Astrocyte of the cerebellum (primary cell): ENCODE measurements at regions not wholly inside any gene's neighbourhood (a gene's known extent, or its start where the extent isn't known, plus 50 kb on each side); places are given as distances from the start of the nearest gene placed in this dataset.

ENCODE experiments used
- DNase-seq: peaks from one replicate; pipeline ENCODE4 v3.0.0-alpha.2; 2011; ENCODE audit warnings: low read depth
- H3K4me3 ChIP-seq: 2 replicates; pipeline ENCODE4 v1.5.1; 2011; ENCODE audit warnings: mild to moderate bottlenecking, low read depth, low read length, moderate library complexity
- CTCF ChIP-seq: IDR thresholded peaks from 2 replicates; pipeline ENCODE4 v1.5.1; 2012; ENCODE audit warnings: low read length, low read depth, moderate library complexity, mild to moderate bottlenecking; ENCODE audit errors: missing control alignments
- in situ Hi-C: cut with HindIII; loops from 2 replicates; pipeline ENCODE4 v1.10.0; 2017; ENCODE audit warnings: low sequenced_read_pairs

GRCh38 chr14:71675126-71675899 lies 256.9 kb upstream of the RGS6 start:
- in situ Hi-C loops: no loop called here
- TF ChIP-seq CTCF: no peak
- H3K4me3 ChIP-seq: no peak overlapping the region
- DNase-seq: no peak

DNA sequence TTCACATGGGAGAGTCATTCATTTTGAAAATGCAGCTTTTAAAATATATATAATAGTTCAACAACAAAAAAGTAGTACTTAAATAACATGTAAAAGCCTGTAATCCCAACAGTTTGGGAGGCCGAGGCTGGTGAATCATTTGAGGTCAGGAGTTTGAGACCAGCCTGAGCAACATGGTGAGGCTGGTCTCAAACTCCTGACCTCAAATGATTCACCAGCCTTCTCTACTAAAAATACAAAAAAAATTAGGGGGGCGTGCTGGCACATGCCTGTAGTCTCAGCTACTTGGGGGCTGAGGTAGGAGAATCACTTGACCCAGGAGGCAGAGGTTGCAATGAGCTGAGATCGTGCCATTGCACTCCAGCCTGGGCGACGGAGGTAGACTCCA lies 256.3 kb upstream of the RGS6 start:
- H3K4me3 ChIP-seq: no peak overlapping the region
- no peak for DNase-seq
- no peak for TF ChIP-seq CTCF
- in situ Hi-C loops: no loop called here

DNA sequence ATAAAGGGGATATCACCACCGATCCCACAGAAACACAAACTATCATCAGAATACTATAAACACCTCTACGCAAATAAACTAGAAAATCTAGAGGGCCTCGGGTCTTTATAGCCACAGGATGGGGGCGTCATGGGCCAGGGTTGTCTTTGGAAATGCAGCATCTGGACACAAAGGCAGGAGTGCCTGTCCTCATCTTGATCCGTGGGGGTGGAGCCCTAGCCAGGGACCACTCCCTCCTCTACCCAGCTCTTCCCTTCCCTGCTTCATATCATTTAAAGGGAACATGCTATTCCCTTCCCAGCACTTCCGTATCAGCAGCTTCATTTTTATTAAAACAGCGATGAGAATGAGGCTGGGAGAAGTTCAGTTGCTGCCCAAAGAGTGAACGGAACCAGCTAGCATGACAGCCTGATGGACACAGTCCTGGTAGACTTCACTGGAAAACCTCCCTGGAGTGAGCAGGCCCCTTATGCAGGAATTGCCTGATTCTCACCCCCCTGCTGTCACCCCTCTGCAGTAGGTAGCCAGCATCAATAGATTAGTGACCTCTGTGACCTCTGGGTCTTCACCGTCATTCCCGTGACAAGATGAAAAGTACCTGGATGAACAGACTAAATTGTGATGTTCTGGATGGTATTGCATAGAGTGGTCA lies 251.4 kb upstream of the RGS6 start:
- in situ Hi-C loops: no loop called here
- DNase-seq: no peak
- no peak overlapping the region for H3K4me3 ChIP-seq
- TF ChIP-seq CTCF: no peak

- in situ Hi-C loops: no loop called here
- no peak for DNase-seq
- TF ChIP-seq CTCF: no peak
- no peak overlapping the region for H3K4me3 ChIP-seq
These were observed 249.9 kb upstream of the RGS6 start for GRCh38 chr14:71682337-71682736.

DNA sequence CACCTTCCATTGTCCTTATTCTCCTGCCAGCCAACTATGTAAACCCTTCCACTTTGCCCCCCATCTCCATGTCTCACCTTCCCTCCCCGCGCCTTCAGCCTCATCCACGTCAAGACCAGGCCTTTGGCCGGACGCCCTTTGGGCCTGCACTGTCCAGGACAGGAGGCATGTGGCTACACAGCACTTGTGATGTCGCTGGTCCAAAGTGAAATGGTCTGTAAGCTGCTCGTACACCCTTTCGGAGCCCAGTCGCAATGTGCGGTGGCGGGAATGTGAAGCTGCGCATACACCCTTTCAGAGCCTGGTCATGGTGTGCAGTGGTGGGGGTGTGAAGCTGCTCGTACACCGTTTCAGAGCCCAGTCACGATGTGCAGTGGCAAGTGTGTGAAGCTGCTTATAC lies 247.9 kb upstream of the RGS6 start:
- DNase-seq: no peak
- in situ Hi-C loops: no loop called here
- no peak overlapping the region for H3K4me3 ChIP-seq

GRCh38 chr14:71686677-71687076 lies 245.6 kb upstream of the RGS6 start:
- DNase-seq: no peak
- in situ Hi-C loops: no loop called here
- no peak for TF ChIP-seq CTCF
- no peak overlapping the region for H3K4me3 ChIP-seq

More for the DNA sequence above, 247.9 kb upstream of the RGS6 start:
- TF ChIP-seq CTCF: no peak
